Fibroblast of lung (primary cell): ENCODE measurements at regions not wholly inside any gene's neighbourhood (a gene's known extent, or its start where the extent isn't known, plus 50 kb on each side); places are given as distances from the start of the nearest gene placed in this dataset.
A peak's percentile ranks its signal among the peaks of the same experiment; 100 is the strongest.

Experiments
- DNase-seq, 2 donors: peaks; one replicate each; pipeline versions ENCODE4 v3.0.0 to v3.0.0-alpha.2; 2010; ENCODE audit warnings: low read depth in 2 of 2
- H2AFZ ChIP-seq: 2 replicates; pipeline ENCODE4 v1.5.1; 2012; ENCODE audit warnings: low read length, control low read depth, inconsistent platforms
- H3K27ac ChIP-seq: 2 replicates; pipeline ENCODE4 v1.5.1; 2011; ENCODE audit warnings: low read length, control low read depth; ENCODE audit not compliant: insufficient read depth
- H3K27me3 ChIP-seq: 2 replicates; pipeline ENCODE4 v1.5.1; 2011; ENCODE audit warnings: mild to moderate bottlenecking, low read length; ENCODE audit not compliant: control insufficient read depth, insufficient read depth
- H3K36me3 ChIP-seq: 2 replicates; pipeline ENCODE4 v1.5.1; 2011; ENCODE audit warnings: low read length; ENCODE audit not compliant: control insufficient read depth, insufficient read depth
- H3K4me1 ChIP-seq: 2 replicates; pipeline ENCODE4 v1.5.1; 2011; ENCODE audit warnings: low read length; ENCODE audit not compliant: control insufficient read depth, insufficient read depth; ENCODE audit errors: extremely low read depth
- H3K4me2 ChIP-seq: 2 replicates; pipeline ENCODE4 v1.5.1; 2011; ENCODE audit warnings: low read length, control low read depth; ENCODE audit not compliant: insufficient read depth; ENCODE audit errors: extremely low read depth
- H3K4me3 ChIP-seq, 4 experiments: fragments of 200-600 bp in 1 of 4; sonication (generic) in 1 of 4; replicated peaks in 1 of 4; 2 replicates each; pipeline ENCODE4 v1.5.1; 2011 to 2016; ENCODE audit warnings: low read length in 4 of 4, low read depth in 3 of 4, mild to moderate bottlenecking in 3 of 4, control low read depth in 2 of 4, inconsistent platforms in 1 of 4, mixed read lengths in 1 of 4; ENCODE audit not compliant: insufficient read depth in 1 of 4; ENCODE audit errors: control extremely low read depth in 1 of 4
- H3K79me2 ChIP-seq: 2 replicates; pipeline ENCODE4 v1.5.1; 2012; ENCODE audit warnings: mild to moderate bottlenecking, low read length, inconsistent platforms; ENCODE audit not compliant: control insufficient read depth, insufficient read depth
- H3K9ac ChIP-seq: 2 replicates; pipeline ENCODE4 v1.5.1; 2011; ENCODE audit warnings: mild to moderate bottlenecking, low read length, control low read depth; ENCODE audit not compliant: insufficient read depth
- H3K9me3 ChIP-seq: 2 replicates; pipeline ENCODE4 v1.5.1; 2012; ENCODE audit warnings: low read depth, low read length; ENCODE audit not compliant: control insufficient read depth, insufficient read depth
- H4K20me1 ChIP-seq: 2 replicates; pipeline ENCODE4 v1.5.1; 2011; ENCODE audit warnings: low read length; ENCODE audit not compliant: control insufficient read depth, insufficient read depth; ENCODE audit errors: extremely low read depth
- CTCF ChIP-seq, 2 donors: IDR thresholded peaks in 1 of 2; conservative IDR thresholded peaks in 1 of 2; 1 replicate in 1 of 2; 2 replicates in 1 of 2; pipeline ENCODE4 v1.5.1; 2011 to 2012; ENCODE audit warnings: low read length in 2 of 2, control low read depth in 1 of 2, inconsistent platforms in 1 of 2, low read depth in 1 of 2, mild to moderate bottlenecking in 1 of 2
- EZH2 ChIP-seq: IDR thresholded peaks from 2 replicates; pipeline ENCODE4 v1.5.1; 2012; ENCODE audit warnings: low read length, control low read depth, mild to moderate bottlenecking; ENCODE audit errors: missing control alignments

DNA sequence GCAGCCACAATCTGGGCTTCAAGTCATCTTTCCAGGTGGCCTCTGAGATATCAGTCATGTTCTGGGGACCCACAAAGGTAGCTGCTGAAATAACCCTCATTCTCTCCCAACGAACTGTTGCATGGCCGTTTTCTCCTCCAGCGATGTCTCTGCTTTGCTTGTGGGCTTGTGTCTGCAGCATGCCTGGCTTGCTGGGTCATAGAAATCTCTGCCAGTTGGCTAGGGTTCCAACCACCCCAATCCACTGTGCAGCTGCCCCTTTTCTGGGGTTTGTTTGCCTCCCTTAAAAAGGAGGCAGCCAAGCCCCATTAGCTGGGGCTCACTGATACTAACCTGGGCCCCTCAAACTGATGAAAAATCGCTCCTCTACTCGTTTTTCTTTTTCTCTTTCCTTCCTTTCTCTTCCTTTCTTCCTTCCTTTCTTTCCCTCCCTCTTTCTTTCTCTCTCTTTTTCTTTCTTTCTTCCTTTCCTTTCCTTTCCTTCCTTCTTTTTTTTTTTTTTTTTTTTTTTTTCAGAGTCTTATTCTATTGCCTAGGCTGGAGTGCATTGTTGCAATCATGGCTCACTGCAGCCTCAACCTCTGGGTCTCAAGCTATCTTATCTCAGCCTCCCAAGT, 680.0 kb downstream of the EPHA4 start:
- Histone ChIP-seq H3K4me3 (no peak overlapping the region), H4K20me1 (no peaks in the 10 kb centered on the region), H3K9me3 (no peaks in the 10 kb centered on the region), H3K27me3 (no peaks in the 10 kb centered on the region), H3K4me1 (no peaks in the 10 kb centered on the region), H3K4me2 (no peak overlapping the region), H2AFZ (no peak overlapping the region), H3K9ac (no peak overlapping the region), H3K27ac (no peak overlapping the region), H3K36me3 (no peaks in the 10 kb centered on the region), H3K79me2 (no peaks in the 10 kb centered on the region)
- DNase-seq: peak in 1 of 2 donors; percentile 47
- no peak for TF ChIP-seq EZH2
- no peak for TF ChIP-seq CTCF (conservative IDR thresholded peaks at IDR 0.05 in 1 of 2, IDR thresholded peaks at IDR 0.05 in 1 of 2; ENCODE audit: low read depth in 1 of 2, low read length in 2 of 2)

DNA sequence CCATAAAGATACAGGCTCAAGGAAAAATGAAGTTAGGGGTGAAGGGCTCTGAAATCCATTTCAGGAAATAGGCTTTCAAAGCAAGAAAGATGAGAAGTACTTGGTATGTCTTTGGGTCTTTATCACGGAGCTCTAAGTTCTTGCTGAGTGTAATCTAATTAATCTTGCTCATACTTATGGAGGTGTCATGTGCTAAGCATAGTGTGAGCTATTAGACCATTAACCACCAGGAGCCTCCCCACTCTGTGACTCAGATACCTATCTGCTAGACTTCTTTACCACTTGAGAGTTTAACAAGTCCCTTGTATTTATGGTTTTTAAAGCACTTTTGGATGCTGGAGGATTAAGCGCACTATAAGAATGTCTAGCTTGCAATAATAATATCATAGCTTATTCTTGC, 678.7 kb downstream of the EPHA4 start:
- Histone ChIP-seq H2AFZ (no peak overlapping the region), H3K36me3 (no peaks in the 10 kb centered on the region), H3K27me3 (no peaks in the 10 kb centered on the region), H3K4me1 (no peaks in the 10 kb centered on the region), H3K4me2 (no peak overlapping the region), H3K27ac (no peak overlapping the region), H3K9ac (no peak overlapping the region), H3K79me2 (no peaks in the 10 kb centered on the region), H3K9me3 (no peaks in the 10 kb centered on the region), H3K4me3 (no peak overlapping the region), H4K20me1 (no peaks in the 10 kb centered on the region)
- peak in 1 of 2 donors; percentile 90 for DNase-seq
- TF ChIP-seq EZH2: no peak

- Histone ChIP-seq H4K20me1 (no peaks in the 10 kb centered on the region), H3K36me3 (no peaks in the 10 kb centered on the region), H3K27ac (no peak overlapping the region), H3K79me2 (no peaks in the 10 kb centered on the region), H3K9ac (no peak overlapping the region), H2AFZ (no peak overlapping the region), H3K4me1 (no peaks in the 10 kb centered on the region), H3K27me3 (no peaks in the 10 kb centered on the region), H3K4me3 (no peak overlapping the region), H3K9me3 (no peaks in the 10 kb centered on the region), H3K4me2 (no peak overlapping the region)
- TF ChIP-seq EZH2: no peak
- TF ChIP-seq CTCF (conservative IDR thresholded peaks at IDR 0.05 in 1 of 2, IDR thresholded peaks at IDR 0.05 in 1 of 2; ENCODE audit: low read depth in 1 of 2, low read length in 2 of 2): no peak
- DNase-seq: peak; percentile 24 to 38
Measured at GRCh38 chr2:220894069-220894468, 678.0 kb downstream of the EPHA4 start.
